ENCODE measurements at regions not wholly inside any gene's neighbourhood (a gene's known extent, or its start where the extent isn't known, plus 50 kb on each side); places are given as distances from the start of the nearest gene placed in this dataset.

GRCh38 chr2:215671691-215672090 lies 235.8 kb upstream of the FN1 start (continued):
- TF ChIP-seq, protein P1, sequence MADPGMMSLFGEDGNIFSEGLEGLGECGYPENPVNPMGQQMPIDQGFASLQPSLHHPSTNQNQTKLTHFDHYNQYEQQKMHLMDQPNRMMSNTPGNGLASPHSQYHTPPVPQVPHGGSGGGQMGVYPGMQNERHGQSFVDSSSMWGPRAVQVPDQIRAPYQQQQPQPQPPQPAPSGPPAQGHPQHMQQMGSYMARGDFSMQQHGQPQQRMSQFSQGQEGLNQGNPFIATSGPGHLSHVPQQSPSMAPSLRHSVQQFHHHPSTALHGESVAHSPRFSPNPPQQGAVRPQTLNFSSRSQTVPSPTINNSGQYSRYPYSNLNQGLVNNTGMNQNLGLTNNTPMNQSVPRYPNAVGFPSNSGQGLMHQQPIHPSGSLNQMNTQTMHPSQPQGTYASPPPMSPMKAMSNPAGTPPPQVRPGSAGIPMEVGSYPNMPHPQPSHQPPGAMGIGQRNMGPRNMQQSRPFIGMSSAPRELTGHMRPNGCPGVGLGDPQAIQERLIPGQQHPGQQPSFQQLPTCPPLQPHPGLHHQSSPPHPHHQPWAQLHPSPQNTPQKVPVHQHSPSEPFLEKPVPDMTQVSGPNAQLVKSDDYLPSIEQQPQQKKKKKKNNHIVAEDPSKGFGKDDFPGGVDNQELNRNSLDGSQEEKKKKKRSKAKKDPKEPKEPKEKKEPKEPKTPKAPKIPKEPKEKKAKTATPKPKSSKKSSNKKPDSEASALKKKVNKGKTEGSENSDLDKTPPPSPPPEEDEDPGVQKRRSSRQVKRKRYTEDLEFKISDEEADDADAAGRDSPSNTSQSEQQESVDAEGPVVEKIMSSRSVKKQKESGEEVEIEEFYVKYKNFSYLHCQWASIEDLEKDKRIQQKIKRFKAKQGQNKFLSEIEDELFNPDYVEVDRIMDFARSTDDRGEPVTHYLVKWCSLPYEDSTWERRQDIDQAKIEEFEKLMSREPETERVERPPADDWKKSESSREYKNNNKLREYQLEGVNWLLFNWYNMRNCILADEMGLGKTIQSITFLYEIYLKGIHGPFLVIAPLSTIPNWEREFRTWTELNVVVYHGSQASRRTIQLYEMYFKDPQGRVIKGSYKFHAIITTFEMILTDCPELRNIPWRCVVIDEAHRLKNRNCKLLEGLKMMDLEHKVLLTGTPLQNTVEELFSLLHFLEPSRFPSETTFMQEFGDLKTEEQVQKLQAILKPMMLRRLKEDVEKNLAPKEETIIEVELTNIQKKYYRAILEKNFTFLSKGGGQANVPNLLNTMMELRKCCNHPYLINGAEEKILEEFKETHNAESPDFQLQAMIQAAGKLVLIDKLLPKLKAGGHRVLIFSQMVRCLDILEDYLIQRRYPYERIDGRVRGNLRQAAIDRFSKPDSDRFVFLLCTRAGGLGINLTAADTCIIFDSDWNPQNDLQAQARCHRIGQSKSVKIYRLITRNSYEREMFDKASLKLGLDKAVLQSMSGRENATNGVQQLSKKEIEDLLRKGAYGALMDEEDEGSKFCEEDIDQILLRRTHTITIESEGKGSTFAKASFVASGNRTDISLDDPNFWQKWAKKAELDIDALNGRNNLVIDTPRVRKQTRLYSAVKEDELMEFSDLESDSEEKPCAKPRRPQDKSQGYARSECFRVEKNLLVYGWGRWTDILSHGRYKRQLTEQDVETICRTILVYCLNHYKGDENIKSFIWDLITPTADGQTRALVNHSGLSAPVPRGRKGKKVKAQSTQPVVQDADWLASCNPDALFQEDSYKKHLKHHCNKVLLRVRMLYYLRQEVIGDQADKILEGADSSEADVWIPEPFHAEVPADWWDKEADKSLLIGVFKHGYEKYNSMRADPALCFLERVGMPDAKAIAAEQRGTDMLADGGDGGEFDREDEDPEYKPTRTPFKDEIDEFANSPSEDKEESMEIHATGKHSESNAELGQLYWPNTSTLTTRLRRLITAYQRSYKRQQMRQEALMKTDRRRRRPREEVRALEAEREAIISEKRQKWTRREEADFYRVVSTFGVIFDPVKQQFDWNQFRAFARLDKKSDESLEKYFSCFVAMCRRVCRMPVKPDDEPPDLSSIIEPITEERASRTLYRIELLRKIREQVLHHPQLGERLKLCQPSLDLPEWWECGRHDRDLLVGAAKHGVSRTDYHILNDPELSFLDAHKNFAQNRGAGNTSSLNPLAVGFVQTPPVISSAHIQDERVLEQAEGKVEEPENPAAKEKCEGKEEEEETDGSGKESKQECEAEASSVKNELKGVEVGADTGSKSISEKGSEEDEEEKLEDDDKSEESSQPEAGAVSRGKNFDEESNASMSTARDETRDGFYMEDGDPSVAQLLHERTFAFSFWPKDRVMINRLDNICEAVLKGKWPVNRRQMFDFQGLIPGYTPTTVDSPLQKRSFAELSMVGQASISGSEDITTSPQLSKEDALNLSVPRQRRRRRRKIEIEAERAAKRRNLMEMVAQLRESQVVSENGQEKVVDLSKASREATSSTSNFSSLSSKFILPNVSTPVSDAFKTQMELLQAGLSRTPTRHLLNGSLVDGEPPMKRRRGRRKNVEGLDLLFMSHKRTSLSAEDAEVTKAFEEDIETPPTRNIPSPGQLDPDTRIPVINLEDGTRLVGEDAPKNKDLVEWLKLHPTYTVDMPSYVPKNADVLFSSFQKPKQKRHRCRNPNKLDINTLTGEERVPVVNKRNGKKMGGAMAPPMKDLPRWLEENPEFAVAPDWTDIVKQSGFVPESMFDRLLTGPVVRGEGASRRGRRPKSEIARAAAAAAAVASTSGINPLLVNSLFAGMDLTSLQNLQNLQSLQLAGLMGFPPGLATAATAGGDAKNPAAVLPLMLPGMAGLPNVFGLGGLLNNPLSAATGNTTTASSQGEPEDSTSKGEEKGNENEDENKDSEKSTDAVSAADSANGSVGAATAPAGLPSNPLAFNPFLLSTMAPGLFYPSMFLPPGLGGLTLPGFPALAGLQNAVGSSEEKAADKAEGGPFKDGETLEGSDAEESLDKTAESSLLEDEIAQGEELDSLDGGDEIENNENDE (IDR thresholded peaks at IDR 0.05; ENCODE audit: insufficient replicate concordance, low read length): no peak
- TF ChIP-seq BRCA1 (IDR thresholded peaks at IDR 0.05; ENCODE audit: low read depth, low read length): no peak
- no peak for TF ChIP-seq POLR2AphosphoS5 (IDR thresholded peaks at IDR 0.05; ENCODE audit: low read depth, low read length)
- TF ChIP-seq MAX (IDR thresholded peaks at IDR 0.05): no peak
- no peak for TF ChIP-seq FOSL1 (IDR thresholded peaks at IDR 0.05; ENCODE audit: insufficient read depth, low read depth, low read length)
- no peak for TF ChIP-seq SRF (IDR thresholded peaks at IDR 0.05; ENCODE audit: low read depth, low read length)
- no peak for TF ChIP-seq ASH2L (IDR thresholded peaks at IDR 0.05; ENCODE audit: low read length)
- TF ChIP-seq HDAC2 (IDR thresholded peaks at IDR 0.05; ENCODE audit: borderline replicate concordance in 1 of 2, low read depth in 2 of 2, low read length in 2 of 2): no peak
- no peak for TF ChIP-seq TAF1 (IDR thresholded peaks at IDR 0.05; ENCODE audit: low read depth, low read length)
- TF ChIP-seq SIX5 (IDR thresholded peaks at IDR 0.05; ENCODE audit: low read depth, low read length): no peak
- no peak for TF ChIP-seq POU5F1 (IDR thresholded peaks at IDR 0.05; ENCODE audit: low read depth, low read length)

Measured in H1 (cell line).